ENCODE measurements at regions not wholly inside any gene's neighbourhood (a gene's known extent, or its start where the extent isn't known, plus 50 kb on each side); places are given as distances from the start of the nearest gene placed in this dataset.

- no peak for TF ChIP-seq CTCF (IDR thresholded peaks at IDR 0.05)
- no peak for TF ChIP-seq POLR2A (IDR thresholded peaks at IDR 0.05)
Observed at GRCh38 chr21:39048574-39048973, 134.7 kb downstream of the PSMG1 start.
